ENCODE measurements at regions not wholly inside any gene's neighbourhood (a gene's known extent, or its start where the extent isn't known, plus 50 kb on each side); places are given as distances from the start of the nearest gene placed in this dataset.
"Not testable (repeated sequence)": the region's sequence is repeated elsewhere in the genome, so short reads cannot be mapped to it uniquely, and the experiment has no call there.

DNA sequence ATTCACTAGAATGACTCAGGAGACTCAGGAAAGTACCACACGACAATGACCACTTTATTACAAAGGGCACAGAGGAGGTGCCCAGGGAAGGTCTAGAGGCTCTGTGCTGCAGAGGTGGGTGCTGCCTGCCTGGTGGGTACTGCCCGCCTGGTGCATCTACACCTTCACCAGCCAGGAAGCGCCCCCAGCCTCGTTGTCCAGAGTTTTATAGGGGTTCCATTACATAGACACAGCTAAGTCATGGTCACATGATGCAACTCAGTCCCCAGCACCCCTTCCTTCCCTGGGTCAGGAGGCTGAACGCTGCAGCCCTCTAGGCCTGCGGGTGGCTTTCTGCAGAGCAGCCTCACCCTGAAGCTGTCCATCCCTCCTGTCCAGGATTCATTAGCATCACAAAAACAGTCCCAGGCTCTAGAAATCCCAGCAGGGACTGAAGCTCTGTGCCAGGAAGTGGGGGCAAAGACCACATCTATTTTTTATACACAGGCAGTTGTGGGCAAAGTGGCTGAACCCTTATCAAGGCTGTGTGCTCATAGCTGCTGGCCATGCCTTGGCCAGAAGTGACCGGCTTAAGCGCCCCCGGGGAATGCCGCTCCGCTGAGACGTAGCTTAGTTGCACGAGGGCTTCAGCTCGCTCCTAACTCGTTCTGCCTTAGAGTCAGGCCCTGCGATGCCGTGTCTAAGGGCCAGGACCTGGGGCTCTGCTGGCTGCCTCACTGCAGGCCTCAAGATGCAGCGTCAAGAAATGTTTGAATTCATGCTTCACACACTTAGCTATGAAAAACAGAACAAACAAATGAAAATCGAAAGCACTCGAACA is 219.0 kb downstream of the GLRX3 start:
- no peak overlapping the region for H3K4me3 ChIP-seq (ENCODE audit: low read depth, low read length)
- TF ChIP-seq, protein P1, sequence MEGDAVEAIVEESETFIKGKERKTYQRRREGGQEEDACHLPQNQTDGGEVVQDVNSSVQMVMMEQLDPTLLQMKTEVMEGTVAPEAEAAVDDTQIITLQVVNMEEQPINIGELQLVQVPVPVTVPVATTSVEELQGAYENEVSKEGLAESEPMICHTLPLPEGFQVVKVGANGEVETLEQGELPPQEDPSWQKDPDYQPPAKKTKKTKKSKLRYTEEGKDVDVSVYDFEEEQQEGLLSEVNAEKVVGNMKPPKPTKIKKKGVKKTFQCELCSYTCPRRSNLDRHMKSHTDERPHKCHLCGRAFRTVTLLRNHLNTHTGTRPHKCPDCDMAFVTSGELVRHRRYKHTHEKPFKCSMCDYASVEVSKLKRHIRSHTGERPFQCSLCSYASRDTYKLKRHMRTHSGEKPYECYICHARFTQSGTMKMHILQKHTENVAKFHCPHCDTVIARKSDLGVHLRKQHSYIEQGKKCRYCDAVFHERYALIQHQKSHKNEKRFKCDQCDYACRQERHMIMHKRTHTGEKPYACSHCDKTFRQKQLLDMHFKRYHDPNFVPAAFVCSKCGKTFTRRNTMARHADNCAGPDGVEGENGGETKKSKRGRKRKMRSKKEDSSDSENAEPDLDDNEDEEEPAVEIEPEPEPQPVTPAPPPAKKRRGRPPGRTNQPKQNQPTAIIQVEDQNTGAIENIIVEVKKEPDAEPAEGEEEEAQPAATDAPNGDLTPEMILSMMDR (IDR thresholded peaks at IDR 0.05; ENCODE audit: insufficient read depth, low read length, missing control alignments) = no peak
- ChIA-PET POLR2A (no interaction called here), CTCF (no interaction called here)
- no peak for DNase-seq (ENCODE audit: low read depth, low spot score)

DNA sequence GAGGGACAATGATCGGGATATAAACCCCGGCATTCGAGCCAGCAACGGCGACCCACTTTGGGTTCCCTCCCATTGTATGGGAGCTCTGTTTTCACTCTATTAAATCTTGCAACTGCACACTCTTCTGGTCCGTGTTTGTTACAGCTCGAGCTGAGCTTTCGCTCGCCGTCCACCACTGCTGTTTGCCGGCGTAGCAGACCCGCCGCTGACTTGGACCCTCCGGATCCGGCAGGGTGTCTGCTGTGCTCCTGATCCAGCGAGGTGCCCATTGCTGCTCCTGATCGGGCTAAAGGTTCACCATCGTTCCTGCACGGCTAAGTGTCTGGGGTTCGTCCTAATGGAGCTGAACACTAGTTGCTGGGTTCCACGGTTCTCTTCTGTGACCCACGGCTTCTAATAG is 220.2 kb downstream of the GLRX3 start:
- POLR2A ChIA-PET, CTCF ChIA-PET: not testable (repeated sequence)

DNA sequence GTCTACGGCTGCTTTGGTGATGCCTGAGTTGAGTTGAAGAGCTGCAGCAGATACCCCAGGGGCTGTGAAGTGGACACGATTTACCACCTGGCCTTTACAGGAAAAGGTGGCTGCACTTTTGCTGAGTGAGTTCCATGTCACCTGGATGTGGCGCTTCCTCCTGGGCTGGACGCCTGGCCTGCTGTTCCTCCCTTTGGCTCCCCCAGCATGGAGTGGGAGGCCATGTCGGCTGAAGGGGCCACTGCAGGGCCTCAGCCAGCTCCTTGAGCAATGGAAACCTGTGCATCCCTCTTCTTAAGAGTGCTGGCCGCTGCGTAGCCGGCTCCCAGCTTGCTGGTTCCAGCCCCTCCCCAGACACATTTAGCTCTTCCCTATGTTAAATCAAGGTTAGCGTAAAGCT is 221.0 kb downstream of the GLRX3 start:
- DNase-seq (ENCODE audit: low read depth, low spot score) = no peak
- CTCF ChIA-PET = no interaction called here
- POLR2A ChIA-PET = no interaction called here
- TF ChIP-seq, protein P1 (IDR thresholded peaks at IDR 0.05; ENCODE audit: insufficient read depth, low read length, missing control alignments) = no peak
- no peak overlapping the region for H3K4me3 ChIP-seq (ENCODE audit: low read depth, low read length)

More for the DNA sequence above, 220.2 kb downstream of the GLRX3 start:
- not testable (repeated sequence) for DNase-seq (ENCODE audit: low read depth, low spot score); H3K4me3 ChIP-seq (ENCODE audit: low read depth, low read length)

DNA sequence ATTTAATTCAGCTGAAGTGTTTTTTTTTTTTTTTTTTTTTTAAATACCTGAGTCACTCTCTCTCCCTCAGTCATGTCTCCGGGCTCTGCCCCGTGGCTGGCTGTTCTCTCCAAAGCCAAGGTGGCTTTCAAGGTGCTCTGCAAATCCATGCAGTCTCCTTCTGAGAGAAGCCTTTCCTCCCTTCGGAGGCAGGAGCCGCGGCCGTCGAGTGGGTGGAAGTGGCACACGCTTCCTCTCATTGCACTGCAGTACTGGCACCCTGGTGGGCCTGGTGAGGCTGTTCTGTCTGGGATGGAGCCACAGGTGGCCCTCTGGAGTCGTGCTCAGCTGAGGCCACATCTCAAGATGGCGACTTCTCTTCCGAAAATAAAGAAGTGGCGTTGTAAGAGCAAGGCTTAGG is 221.8 kb downstream of the GLRX3 start:
- ChIA-PET POLR2A (no interaction called here), CTCF (no interaction called here)
- H3K4me3 ChIP-seq (ENCODE audit: low read depth, low read length) = no peak overlapping the region
- DNase-seq (ENCODE audit: low read depth, low spot score) = no peak
- TF ChIP-seq, protein P1 (IDR thresholded peaks at IDR 0.05; ENCODE audit: insufficient read depth, low read length, missing control alignments) = no peak

DNA sequence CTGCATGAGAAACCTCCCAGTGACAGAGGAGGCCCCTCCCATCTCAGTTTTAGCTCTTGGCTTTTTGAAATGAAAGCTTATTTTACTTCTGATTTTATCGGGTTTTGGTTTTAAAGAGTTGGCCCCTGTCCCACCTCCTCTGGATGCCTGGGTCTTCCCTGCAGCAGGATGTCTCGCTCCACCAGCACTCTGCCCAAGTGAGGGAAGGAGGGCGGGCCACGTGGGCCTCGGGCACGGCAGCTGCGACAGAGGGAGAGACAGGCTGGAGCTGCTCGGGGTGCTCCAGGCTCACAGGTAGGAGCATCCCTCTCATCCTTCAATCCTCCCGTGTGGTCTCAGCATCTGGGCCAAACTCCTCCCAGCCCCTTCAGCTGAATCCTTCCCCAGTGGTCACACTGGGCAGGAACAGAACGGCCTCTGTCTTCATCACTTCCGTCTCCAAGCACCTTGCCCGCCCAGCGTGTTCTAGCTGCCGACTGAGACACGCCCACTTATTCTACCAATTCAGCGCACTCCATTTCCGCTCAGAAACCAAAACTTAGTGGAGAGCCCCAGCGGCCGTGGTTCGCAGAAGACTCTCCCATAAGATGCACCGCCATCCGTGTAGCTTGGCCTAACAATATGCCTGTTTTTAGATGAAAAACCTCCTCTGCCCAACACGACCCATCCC is 222.9 kb downstream of the GLRX3 start:
- TF ChIP-seq, protein P1 (IDR thresholded peaks at IDR 0.05; ENCODE audit: insufficient read depth, low read length, missing control alignments) = no peak
- ChIA-PET POLR2A (no interaction called here), CTCF (no interaction called here)
- H3K4me3 ChIP-seq (ENCODE audit: low read depth, low read length) = no peak overlapping the region
- no peak for DNase-seq (ENCODE audit: low read depth, low spot score)

DNA sequence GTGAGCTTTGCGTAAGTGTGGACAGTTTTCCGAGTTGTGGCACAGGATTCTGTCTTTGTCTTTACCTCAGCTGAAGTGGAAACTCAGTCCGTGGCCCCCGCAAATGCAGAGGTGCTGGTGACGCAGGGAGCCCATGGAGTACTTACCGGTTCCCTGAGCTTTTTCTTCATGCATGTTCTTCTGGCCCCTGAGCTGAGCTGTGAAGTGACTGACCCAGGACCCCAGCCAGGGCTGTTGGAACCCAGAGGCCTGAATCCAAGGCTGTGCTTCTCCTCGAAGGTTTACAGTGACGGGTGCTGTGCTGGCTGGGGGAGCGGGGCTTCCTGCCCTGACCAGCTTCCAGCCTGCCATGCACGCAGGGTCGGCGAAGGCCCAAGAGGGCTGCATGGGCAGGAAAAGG is 223.5 kb downstream of the GLRX3 start:
- no peak overlapping the region for H3K4me3 ChIP-seq (ENCODE audit: low read depth, low read length)
- CTCF ChIA-PET = no interaction called here
- POLR2A ChIA-PET = no interaction called here
- no peak for DNase-seq (ENCODE audit: low read depth, low spot score)
- TF ChIP-seq, protein P1 (IDR thresholded peaks at IDR 0.05; ENCODE audit: insufficient read depth, low read length, missing control alignments) = no peak
